ENCODE measurements at regions not wholly inside any gene's neighbourhood (a gene's known extent, or its start where the extent isn't known, plus 50 kb on each side); places are given as distances from the start of the nearest gene placed in this dataset.

- ChIA-PET POLR2A (ENCODE audit: low non-redundant PET) (no interaction called here), CTCF (no interaction called here)
- TF ChIP-seq CTCF (conservative IDR thresholded peaks at IDR 0.05; ENCODE audit: low read depth, low read length) = no peak
- TF ChIP-seq EZH2 (IDR thresholded peaks at IDR 0.05; ENCODE audit: borderline replicate concordance, low read depth, low read length, poor library complexity, severe bottlenecking) = no peak
- Histone ChIP-seq H3K36me3 (ENCODE audit: insufficient read depth, low read length, poor library complexity, severe bottlenecking) (no peaks in the 10 kb centered on the region), H3K4me3 (ENCODE audit: low read depth, low read length, poor library complexity, severe bottlenecking) (no peak overlapping the region), H3K27me3 (replicated peaks; ENCODE audit: insufficient read depth, low read depth, low read length, poor library complexity) (no peaks in the 10 kb centered on the region), H3K9me3 (ENCODE audit: low read depth, low read length, poor library complexity, severe bottlenecking) (no peaks in the 10 kb centered on the region), H3K4me1 (ENCODE audit: insufficient read depth, low read length, poor library complexity, severe bottlenecking) (no peaks in the 10 kb centered on the region), H3K27ac (ENCODE audit: low read depth, low read length, poor library complexity, severe bottlenecking) (no peak overlapping the region)
- no peak for DNase-seq (ENCODE audit: low spot score)
- intact Hi-C loops (cut with micrococcal nuclease; ENCODE audit: unreplicated experiment) = no loop called here
- BruUV-seq (replicated peaks) = no TSS peak
These were observed 399.0 kb upstream of the AGA start for GRCh38 chr4:177841258-177841657.

- Histone ChIP-seq H3K27me3 (replicated peaks; ENCODE audit: insufficient read depth, low read depth, low read length, poor library complexity) (no peaks in the 10 kb centered on the region), H3K36me3 (ENCODE audit: insufficient read depth, low read length, poor library complexity, severe bottlenecking) (no peaks in the 10 kb centered on the region), H3K4me1 (ENCODE audit: insufficient read depth, low read length, poor library complexity, severe bottlenecking) (no peaks in the 10 kb centered on the region), H3K9me3 (ENCODE audit: low read depth, low read length, poor library complexity, severe bottlenecking) (peaks cover 6% of the 10 kb centered on the region), H3K4me3 (ENCODE audit: low read depth, low read length, poor library complexity, severe bottlenecking) (no peak overlapping the region), H3K27ac (ENCODE audit: low read depth, low read length, poor library complexity, severe bottlenecking) (no peak overlapping the region)
- TF ChIP-seq EZH2 (IDR thresholded peaks at IDR 0.05; ENCODE audit: borderline replicate concordance, low read depth, low read length, poor library complexity, severe bottlenecking) = no peak
- TF ChIP-seq CTCF (conservative IDR thresholded peaks at IDR 0.05; ENCODE audit: low read depth, low read length) = no peak
- no peak for DNase-seq (ENCODE audit: low spot score)
- no TSS peak for BruUV-seq (replicated peaks)
- CTCF ChIA-PET = no interaction called here
- intact Hi-C loops (cut with micrococcal nuclease; ENCODE audit: unreplicated experiment) = no loop called here
- POLR2A ChIA-PET (ENCODE audit: low non-redundant PET) = no interaction called here
These were observed 411.0 kb upstream of the AGA start for GRCh38 chr4:177853229-177853628.

- TF ChIP-seq EZH2 (IDR thresholded peaks at IDR 0.05; ENCODE audit: borderline replicate concordance, low read depth, low read length, poor library complexity, severe bottlenecking) (no peak), CTCF (conservative IDR thresholded peaks at IDR 0.05; ENCODE audit: low read depth, low read length) (no peak)
These were observed 413.4 kb upstream of the AGA start for GRCh38 chr4:177855507-177856197.

More at GRCh38 chr4:177855507-177856197, 413.4 kb upstream of the AGA start:
- H3K36me3 ChIP-seq (ENCODE audit: insufficient read depth, low read length, poor library complexity, severe bottlenecking) = no peaks in the 10 kb centered on the region
- H3K4me3 ChIP-seq (ENCODE audit: low read depth, low read length, poor library complexity, severe bottlenecking) = no peak overlapping the region
- H3K27ac ChIP-seq (ENCODE audit: low read depth, low read length, poor library complexity, severe bottlenecking) = no peak overlapping the region
- DNase-seq (ENCODE audit: low spot score) = no peak
- no TSS peak for BruUV-seq (replicated peaks)
- CTCF ChIA-PET = no interaction called here
- no peaks in the 10 kb centered on the region for H3K4me1 ChIP-seq (ENCODE audit: insufficient read depth, low read length, poor library complexity, severe bottlenecking)
- intact Hi-C loops (cut with micrococcal nuclease; ENCODE audit: unreplicated experiment) = no loop called here
- H3K27me3 ChIP-seq (replicated peaks; ENCODE audit: insufficient read depth, low read depth, low read length, poor library complexity) = no peaks in the 10 kb centered on the region
- POLR2A ChIA-PET (ENCODE audit: low non-redundant PET) = no interaction called here
- H3K9me3 ChIP-seq (ENCODE audit: low read depth, low read length, poor library complexity, severe bottlenecking) = no peaks in the 10 kb centered on the region
